Retinal pigment epithelial cell (primary cell): ENCODE measurements at regions not wholly inside any gene's neighbourhood (a gene's known extent, or its start where the extent isn't known, plus 50 kb on each side); places are given as distances from the start of the nearest gene placed in this dataset.

Experiments
- DNase-seq: peaks from one replicate; pipeline ENCODE4 v3.0.0-alpha.2; 2010; ENCODE audit warnings: low read depth
- H3K4me3 ChIP-seq: 2 replicates; pipeline ENCODE4 v1.5.1; 2011; ENCODE audit warnings: mild to moderate bottlenecking, low read length, control low read depth, moderate library complexity
- TF ChIP-seq, protein P1 (sequence below): conservative IDR thresholded peaks from 2 replicates; pipeline ENCODE4 v1.5.1; 2011; ENCODE audit warnings: low read depth, low read length, control low read depth, inconsistent platforms

DNA sequence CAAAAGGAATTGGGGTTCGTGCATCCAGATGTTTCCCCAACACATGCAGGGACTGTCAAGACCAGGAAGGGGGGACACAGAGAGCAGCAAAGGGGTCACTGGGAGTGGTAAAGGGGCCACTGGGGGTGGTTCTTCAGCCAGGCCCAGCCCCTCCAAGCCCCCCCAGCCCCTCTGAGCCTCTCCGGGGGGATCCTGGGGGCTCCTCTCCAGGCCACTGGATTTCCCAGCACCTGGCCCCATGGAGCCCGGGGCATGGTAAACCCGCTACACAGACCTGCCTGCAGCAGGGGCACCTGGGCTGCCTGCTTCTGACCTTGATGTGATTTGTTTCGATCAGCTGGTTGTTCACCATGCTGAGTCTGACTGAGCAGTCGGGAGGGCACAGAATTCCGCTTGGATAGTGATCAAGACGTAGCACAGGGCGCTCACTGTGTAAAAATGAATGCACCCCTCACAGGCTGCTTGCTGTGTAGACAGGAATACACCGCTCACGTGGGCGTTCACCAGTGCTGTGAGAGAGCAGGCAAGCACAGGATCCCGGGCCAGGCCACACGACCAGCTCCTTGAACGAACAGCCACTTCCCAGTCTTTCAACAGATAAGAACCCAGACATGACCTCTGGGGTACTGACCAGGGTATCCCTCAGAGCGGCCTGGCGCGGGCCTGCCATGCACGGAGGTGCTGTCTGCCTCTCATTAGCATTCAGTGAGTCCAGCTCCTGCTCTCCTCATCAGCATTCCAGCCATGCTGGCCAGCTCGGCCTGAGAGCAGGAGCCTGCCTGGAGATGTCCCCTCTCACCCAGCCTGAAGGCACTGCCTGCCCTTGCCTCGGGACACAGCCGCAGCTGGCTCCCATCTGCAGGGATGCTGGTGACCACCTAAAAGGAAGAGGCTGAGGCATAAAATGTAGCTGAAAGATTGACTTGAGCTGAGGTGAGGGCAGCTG lies 73.3 kb upstream of the OTOS start:
- no peak for DNase-seq
- H3K4me3 ChIP-seq, result no peak overlapping the region
- TF ChIP-seq, protein P1, sequence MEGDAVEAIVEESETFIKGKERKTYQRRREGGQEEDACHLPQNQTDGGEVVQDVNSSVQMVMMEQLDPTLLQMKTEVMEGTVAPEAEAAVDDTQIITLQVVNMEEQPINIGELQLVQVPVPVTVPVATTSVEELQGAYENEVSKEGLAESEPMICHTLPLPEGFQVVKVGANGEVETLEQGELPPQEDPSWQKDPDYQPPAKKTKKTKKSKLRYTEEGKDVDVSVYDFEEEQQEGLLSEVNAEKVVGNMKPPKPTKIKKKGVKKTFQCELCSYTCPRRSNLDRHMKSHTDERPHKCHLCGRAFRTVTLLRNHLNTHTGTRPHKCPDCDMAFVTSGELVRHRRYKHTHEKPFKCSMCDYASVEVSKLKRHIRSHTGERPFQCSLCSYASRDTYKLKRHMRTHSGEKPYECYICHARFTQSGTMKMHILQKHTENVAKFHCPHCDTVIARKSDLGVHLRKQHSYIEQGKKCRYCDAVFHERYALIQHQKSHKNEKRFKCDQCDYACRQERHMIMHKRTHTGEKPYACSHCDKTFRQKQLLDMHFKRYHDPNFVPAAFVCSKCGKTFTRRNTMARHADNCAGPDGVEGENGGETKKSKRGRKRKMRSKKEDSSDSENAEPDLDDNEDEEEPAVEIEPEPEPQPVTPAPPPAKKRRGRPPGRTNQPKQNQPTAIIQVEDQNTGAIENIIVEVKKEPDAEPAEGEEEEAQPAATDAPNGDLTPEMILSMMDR, result no peak

- TF ChIP-seq, protein P1, result no peak
- no peak overlapping the region for H3K4me3 ChIP-seq
- DNase-seq, result no peak
Observed at GRCh38 chr2:240214790-240215675, 74.6 kb upstream of the OTOS start.

GRCh38 chr2:240215676-240216051 lies 75.2 kb upstream of the OTOS start:
- DNase-seq, result no peak
- TF ChIP-seq, protein P1, result no peak
- H3K4me3 ChIP-seq, result no peak overlapping the region

DNA sequence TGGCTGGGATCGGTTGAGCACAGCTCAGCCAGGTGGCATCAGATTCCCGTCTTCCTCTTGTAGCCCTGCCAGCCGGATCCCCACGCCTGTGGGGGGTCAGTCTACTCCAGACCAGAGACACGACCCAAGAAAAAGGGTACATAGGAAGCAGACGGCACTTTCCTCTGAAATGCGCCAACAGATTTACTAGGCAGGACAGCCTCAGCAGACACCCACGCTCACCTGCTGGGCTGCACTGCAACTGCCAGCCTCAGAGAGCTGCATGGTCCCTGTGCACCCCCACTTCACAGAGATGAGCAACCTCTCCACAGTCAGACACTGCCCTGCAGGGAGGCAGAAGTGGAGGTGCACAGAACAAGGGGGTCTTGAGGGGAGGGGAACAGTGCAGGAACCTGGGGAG lies 75.7 kb upstream of the OTOS start:
- no peak overlapping the region for H3K4me3 ChIP-seq
- no peak for DNase-seq
- TF ChIP-seq, protein P1, result no peak

DNA sequence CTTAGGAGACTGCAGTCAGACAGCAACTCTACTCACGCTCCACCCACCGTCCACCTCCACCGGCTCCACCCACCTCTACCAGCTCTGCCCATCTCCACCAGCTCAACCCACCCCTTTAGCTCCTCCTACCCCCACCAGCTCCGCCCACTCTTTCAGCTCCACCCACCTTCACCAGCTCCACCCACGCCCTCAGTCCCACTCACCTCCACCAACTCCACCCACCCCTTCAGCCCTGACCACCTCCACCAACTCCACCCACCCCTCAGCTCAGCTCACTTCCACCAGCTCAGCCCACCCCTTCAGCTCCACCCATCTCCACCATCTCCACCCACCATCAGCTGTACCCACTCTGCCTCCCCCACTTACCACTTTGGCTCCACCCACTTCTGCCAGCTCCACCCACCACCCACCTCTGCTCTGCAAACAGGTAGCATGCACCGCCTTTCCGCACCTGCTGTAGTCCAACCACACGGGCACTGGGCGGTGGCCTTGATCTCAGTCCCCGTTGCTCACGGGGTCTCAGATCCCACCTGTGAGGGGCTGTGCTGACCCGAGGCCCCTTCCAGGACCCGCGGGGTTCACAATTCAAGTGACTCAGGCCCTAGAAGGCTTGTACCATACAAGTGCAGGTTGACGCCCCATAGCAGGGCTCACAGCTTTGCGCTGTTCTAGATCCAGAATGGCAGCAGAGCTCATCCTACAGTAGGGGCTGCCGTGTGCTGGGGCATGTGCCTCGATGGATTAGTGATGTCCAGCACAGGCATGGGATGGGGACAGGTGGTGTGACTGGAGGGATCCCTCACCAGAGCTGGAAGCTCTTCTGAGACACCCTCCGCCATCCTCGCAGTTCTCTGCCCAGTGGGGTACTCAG lies 77.2 kb upstream of the OTOS start:
- TF ChIP-seq, protein P1, result no peak
- DNase-seq, result no peak
- H3K4me3 ChIP-seq, result no peak overlapping the region

DNA sequence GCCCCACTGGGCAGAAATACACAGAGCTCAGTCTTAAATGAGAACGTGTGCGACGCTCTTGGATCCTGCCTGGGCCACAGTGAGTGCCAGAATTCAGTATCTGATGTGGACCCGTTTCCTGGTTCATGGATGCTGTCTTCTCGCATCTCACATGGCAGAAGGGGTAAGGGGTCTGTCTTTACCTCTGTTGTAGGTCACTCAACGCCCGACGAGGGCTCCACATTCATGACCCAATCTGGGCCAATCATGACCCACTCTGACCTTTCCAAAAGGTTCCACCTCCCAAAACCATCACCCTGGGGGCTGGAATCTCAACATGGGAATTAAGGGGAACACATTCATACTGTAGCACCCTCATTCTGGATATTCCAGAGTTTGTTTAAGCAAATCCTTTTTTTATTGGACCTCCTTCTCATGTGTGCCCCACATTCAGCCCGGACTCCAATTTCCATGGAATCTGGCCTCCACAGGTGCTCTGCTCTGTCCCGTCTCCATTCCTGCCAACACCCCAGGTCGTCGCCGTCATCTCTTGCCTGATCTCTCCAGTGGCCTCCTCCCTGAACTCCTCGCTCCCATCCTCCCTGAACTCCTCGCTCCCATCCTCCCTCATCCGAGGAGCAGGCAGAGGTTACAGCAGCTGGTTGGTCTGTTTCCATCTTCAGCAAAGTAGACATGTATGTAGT lies 78.9 kb upstream of the OTOS start:
- DNase-seq, result no peak
- TF ChIP-seq, protein P1, result no peak
- no peak overlapping the region for H3K4me3 ChIP-seq
